AG10803 (cell line): ENCODE measurements at regions not wholly inside any gene's neighbourhood (a gene's known extent, or its start where the extent isn't known, plus 50 kb on each side); places are given as distances from the start of the nearest gene placed in this dataset.

Source experiments
- DNase-seq: peaks from one replicate; pipeline ENCODE4 v3.0.0; 2010; ENCODE audit warnings: low read depth
- H3K4me3 ChIP-seq: 2 replicates; pipeline ENCODE4 v1.5.1; 2011; ENCODE audit warnings: mild to moderate bottlenecking, low read length, control low read depth
- TF ChIP-seq, protein P1 (sequence below): conservative IDR thresholded peaks from 2 replicates; pipeline ENCODE4 v1.5.1; 2011; ENCODE audit warnings: mild to moderate bottlenecking, low read length, control low read depth, inconsistent platforms

DNA sequence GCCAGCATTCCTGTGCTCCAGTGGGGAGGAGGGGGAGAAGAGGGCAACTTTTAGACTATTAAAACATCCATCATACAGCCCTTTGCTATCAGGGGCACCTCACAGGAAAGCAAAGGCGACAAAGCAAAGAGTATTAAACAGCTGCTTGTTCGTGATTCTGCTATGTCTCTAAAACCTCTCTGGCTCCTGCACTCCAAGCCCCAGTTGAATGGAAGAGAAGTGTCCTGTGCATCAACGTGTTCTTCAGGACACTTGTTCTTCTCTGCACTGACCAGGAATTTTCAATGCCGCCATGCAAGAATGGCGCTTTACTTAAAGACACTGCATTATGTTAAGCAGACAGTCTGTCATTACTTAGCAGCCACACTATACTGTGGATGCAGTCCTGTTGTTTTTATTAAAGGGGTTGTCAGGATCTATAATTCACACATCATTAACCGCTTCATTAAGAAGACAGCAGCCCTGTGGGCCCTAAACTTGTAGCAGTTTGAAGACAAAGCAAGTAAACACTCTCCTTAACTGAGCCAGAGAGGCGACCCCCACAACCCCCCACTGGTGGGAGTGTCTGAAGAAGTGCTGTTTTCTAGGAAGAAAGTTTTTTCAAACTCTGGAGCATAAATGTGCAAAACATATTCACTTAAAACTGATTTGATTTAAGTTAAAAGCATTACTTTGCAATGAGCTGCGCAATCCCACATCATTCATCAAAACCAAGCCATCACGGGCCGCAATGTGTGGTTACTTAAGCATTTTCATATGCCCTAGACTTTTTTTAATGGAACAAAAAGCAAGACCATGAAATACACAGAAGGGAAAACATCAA, 164.5 kb downstream of the ZNF608 start:
- H3K4me3 ChIP-seq: no peak overlapping the region
- peak; percentile 38 for DNase-seq
- TF ChIP-seq, protein P1, sequence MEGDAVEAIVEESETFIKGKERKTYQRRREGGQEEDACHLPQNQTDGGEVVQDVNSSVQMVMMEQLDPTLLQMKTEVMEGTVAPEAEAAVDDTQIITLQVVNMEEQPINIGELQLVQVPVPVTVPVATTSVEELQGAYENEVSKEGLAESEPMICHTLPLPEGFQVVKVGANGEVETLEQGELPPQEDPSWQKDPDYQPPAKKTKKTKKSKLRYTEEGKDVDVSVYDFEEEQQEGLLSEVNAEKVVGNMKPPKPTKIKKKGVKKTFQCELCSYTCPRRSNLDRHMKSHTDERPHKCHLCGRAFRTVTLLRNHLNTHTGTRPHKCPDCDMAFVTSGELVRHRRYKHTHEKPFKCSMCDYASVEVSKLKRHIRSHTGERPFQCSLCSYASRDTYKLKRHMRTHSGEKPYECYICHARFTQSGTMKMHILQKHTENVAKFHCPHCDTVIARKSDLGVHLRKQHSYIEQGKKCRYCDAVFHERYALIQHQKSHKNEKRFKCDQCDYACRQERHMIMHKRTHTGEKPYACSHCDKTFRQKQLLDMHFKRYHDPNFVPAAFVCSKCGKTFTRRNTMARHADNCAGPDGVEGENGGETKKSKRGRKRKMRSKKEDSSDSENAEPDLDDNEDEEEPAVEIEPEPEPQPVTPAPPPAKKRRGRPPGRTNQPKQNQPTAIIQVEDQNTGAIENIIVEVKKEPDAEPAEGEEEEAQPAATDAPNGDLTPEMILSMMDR: no peak

DNA sequence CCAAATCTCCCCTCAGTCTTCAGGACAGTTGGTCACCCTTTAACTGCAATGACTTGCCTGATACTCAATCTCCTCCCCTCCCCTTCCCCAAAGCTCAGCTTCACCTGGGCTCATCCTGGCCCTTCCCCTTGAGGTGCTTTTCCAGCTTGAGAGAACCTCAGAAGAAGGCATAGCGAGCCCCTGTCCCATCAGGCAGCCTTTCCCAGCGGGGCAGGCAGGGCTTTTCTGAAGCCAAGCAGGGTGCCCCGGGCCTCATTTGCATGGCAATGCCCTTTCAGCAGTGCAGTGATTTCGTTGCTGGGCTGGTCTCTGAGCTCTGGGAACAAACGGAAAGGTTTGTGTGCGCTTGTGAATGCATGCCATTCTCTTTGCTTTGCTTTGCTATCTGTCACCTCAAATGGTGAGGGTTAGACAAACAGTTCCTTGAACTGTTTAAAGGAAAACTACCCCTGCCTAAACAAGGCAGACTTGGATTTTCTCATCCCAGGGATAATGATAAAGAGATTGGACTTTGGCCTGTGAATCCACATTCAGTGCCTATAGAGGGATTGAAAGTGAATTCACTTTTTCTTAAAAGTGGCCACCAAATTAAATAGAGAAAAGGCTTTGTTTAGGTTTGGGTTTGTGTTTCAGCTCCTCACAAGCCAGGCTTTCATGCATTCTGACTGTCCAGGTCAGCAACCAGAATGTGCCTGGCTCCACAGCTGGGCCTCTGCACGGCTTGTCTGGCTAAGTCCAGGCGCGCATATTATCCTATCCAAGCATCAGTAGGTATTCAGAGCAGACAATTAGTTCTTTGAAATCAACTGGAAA, 165.3 kb downstream of the ZNF608 start:
- TF ChIP-seq, protein P1: no peak
- no peak overlapping the region for H3K4me3 ChIP-seq
- DNase-seq: no peak

DNA sequence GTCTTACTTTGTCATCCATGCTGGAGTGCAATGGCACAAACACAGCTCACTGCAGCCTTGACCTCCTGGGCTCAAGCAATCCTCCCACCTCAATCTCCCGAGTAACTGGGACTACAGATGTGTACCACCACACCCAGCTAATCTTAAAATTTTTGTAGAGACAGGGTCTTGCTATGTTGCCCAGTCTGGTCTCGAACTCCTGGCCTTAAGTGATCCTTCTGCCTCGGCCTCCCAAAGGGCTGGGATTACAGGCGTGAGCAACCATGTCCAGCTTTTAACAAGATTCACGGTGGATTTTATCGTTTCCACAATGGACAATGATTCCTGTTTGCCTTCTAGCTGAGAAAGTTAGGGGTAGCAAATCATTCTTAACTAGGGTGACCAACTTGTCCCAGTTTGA, 165.9 kb downstream of the ZNF608 start:
- no peak for DNase-seq
- TF ChIP-seq, protein P1: no peak
- H3K4me3 ChIP-seq: no peak overlapping the region

DNA sequence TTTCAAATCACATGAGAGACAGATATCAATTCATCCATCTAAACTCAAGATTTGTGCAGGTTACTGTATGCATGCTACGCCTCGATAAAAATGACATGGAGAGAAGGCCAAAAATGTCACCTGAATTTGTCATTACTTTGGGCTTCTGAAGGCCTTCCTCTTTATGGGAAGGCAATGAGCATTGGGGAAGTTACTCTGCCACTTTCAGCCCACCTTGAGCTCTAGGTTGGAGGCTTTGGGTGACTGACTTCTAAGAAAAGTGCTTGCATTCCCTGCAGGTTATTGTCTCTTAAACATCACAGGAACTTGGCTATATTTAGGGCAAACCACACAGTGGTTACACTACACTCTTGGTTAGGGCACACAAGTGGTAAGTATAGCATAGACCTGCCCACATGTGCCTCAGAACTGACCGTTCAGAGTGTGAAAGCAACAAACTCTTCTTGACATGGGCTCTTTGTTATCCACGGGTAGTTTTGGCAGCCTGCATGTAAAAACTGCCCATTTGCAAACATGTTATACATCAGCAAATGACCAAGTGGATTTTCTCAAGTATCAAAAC, 169.5 kb downstream of the ZNF608 start:
- no peak overlapping the region for H3K4me3 ChIP-seq
- DNase-seq: no peak
- TF ChIP-seq, protein P1: no peak

DNA sequence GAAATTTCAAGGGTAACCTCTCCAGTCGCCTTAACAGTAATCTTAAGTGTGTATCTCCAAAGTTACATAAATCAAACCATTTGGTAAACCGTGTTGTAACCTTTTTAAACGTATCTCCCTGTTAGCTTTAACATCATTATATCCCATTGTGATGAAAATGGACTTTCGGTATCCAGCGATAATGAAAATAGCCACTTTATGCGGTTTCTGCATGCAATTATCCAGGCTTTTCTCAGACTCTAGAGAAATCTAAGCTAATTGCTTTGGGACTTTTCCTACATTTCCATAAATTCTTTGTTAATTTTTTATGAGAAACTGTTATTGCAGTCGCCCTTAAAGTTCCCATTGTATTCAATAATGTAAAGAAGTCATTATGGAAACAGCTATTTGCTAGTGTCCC, 170.7 kb downstream of the ZNF608 start:
- TF ChIP-seq, protein P1: no peak
- no peak for DNase-seq
- H3K4me3 ChIP-seq: no peak overlapping the region

DNA sequence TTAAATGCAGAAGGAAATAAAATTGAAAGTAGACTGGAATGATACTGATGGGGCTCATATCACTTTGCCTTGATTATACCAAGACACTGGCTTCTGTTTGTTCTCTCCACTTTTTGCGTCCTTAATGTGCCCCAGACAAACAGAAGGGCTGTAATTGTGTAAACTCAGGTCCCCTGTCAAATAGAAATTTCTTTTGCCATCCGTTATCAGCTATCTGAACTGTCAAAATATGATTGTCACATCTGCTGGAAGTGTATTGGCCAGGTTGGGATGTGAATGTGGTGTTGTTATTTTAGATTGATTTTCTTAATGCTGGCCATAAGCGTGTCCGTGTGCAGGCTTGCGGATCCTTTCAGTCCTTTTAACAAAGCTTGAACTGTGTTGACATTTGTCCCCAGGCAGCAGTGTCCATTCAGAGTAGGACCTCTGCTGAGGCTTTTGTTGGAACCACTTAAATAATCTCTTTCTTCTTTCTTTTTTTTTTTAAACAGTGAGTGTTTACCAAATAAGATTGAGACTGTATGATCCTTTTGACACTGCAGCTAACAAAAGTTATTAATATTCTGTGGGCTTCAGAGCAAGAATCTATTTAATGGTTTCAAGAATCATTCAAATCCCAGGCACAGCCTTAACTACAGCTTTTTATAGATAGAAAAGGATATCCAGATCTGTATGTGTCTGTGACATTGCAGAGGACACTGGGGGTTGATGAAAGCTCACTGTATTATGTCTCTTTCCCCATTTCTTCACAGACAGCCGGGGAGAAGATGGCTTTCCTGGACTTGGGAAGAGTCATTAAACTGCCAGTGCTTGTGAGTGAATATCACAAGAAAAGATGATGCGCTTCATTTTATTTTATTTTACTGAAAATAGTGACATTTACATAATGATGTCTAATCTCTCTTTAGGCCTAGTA, 171.7 kb downstream of the ZNF608 start:
- TF ChIP-seq, protein P1: no peak
- no peak for DNase-seq
- no peak overlapping the region for H3K4me3 ChIP-seq
